ENCODE measurements at regions not wholly inside any gene's neighbourhood (a gene's known extent, or its start where the extent isn't known, plus 50 kb on each side); places are given as distances from the start of the nearest gene placed in this dataset.

GRCh38 chr7:109261781-109262180, 692.1 kb downstream of the DNAJB9 start:
- in situ Hi-C loops (cut with HindIII; ENCODE audit: low sequenced_read_pairs): no loop called here

GRCh38 chr7:109266610-109267009, 696.9 kb downstream of the DNAJB9 start:
- in situ Hi-C loops (cut with HindIII; ENCODE audit: low sequenced_read_pairs): no loop called here

DNA sequence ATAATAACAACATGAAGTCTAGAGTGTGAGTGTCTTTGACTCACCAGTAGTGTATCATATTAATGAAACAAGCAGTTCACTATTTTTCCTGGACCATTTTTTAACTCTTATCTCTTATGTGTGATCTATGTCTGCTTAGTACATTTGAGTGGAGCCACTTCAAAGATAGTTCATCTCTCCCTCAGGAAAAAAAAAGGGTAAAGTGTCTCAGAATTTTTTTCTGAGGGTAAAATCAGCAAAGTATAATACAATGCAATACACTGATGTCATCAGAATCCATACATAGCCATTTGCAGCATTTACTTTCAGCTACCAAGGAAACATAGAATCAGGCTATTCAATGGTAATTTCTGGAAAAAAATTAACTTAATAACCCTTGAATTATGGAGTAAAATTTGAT, 706.7 kb downstream of the DNAJB9 start:
- in situ Hi-C loops (cut with HindIII; ENCODE audit: low sequenced_read_pairs): no loop called here

DNA sequence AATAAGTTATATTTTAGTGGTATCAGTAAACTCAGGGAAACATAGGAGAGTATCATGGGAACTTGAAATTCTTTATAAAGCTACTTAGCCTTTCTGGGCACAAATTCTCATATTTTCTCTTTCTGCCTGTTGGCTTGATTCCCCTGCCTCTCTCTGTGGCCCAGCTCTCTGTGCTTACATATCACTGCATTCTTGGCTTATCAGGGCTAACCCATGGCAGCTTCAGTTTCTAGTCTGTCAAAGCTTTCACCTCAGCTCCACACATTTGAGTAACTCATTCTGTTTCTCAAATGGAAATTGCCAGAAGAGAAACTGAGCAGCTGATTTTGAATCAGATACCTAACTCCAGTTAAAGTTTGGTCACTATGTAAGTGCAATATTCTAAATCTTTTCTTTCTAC, 713.1 kb downstream of the DNAJB9 start:
- in situ Hi-C loops (cut with HindIII; ENCODE audit: low sequenced_read_pairs): no loop called here

DNA sequence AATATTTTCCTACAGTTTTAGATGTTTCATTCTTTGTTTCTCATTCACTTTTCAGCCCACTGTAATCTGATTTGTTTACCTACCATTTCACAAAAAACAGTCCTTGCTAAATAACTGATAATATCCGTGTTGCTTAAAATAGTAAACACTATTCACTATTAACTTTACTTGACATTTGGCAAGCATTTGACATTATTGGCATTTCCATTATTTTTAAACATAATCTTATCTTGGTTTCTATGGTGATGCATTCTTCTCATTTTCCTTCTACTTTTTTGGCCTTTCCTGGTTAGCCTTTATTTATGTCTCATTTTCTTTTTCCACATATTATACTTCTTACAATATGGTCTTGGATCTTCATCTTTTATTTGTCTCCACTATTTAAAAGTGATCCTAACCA, 715.3 kb downstream of the DNAJB9 start:
- in situ Hi-C loops (cut with HindIII; ENCODE audit: low sequenced_read_pairs): no loop called here

DNA sequence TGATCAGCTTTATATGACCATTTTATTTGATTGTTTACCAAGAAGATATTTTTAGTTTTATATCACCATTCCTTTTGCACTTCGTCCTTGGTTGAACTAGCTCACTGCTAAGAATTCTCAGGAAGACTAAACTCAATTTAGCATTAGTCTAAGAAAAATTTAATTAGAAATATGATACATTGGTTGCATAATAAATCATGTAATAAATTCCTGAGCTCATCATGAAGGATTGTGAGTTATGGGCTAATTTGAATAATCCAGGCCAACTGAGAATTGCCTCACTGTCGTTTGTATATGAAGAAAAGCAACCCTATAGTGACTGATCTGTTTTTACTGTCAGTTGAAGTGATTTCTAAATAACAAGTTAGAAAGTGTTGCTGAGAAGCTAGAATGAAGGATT, 725.5 kb downstream of the DNAJB9 start:
- in situ Hi-C loops (cut with HindIII; ENCODE audit: low sequenced_read_pairs): no loop called here

- in situ Hi-C loops (cut with HindIII; ENCODE audit: low sequenced_read_pairs): no loop called here
Measured at GRCh38 chr7:109308816-109309215, 739.1 kb downstream of the DNAJB9 start.

DNA sequence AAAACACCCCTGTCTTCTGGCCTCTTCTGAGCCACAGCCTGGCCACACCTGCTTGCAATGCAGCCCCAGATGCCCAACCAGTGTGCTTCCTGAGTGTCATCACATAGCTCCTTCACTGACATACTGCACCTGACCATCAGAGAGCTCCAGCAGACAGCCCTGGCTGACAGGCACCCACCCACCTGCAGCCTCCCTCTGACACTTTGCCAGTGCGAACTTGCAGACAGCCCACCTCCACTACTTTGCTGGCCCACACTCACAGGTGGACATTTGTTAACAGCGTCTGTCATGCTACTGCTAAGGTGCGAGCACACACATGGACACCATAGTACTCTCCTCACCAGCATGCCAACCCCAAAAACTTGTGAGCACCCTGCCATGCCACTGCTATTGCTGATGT, 740.1 kb downstream of the DNAJB9 start:
- in situ Hi-C loops (cut with HindIII; ENCODE audit: low sequenced_read_pairs): no loop called here

- in situ Hi-C loops (cut with HindIII; ENCODE audit: low sequenced_read_pairs): no loop called here
Measured at GRCh38 chr7:109318136-109318535, 748.5 kb downstream of the DNAJB9 start.

DNA sequence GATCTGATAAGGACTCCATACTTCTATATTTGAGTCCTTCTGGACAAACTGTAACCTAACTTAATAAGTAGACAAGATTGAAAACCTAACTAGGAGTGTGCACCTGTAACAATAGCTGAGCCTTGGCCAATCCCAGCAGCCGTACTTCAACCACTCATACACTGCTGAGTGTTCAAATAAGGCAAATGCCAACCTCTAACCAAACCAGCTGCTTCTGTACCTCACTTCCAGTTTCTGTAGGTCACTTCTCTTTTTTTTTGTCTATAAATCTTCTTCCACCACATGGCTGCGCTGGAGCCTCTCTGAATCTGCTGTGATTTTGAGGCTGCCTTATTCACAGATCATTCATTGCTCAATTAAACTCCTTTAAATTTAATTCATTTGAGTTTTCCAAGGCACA, 753.2 kb downstream of the DNAJB9 start:
- in situ Hi-C loops (cut with HindIII; ENCODE audit: low sequenced_read_pairs): no loop called here

GRCh38 chr7:109331423-109331822, 761.7 kb downstream of the DNAJB9 start:
- in situ Hi-C loops (cut with HindIII; ENCODE audit: low sequenced_read_pairs): no loop called here

DNA sequence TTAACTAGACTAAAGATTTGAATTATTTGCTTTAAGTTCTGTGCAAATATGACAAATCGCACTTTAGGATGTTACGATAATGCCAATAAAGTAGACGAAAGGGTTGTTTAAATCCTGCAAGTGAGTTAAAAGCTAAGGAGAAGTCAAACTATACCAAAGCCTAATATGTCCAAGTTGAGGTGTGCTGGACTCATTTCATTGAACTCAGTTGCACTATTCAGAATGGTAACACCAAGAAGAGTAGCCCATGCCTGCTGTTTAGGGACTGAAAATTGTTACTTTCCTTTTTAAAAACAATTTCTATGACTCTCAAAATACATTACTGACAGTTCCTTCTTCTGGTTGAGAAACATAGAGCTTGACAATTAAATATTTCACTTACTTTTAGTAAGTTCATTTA, 766.3 kb downstream of the DNAJB9 start:
- in situ Hi-C loops (cut with HindIII; ENCODE audit: low sequenced_read_pairs): no loop called here

- in situ Hi-C loops (cut with HindIII; ENCODE audit: low sequenced_read_pairs): no loop called here
Measured at GRCh38 chr7:109336531-109336930, 766.9 kb downstream of the DNAJB9 start.

DNA sequence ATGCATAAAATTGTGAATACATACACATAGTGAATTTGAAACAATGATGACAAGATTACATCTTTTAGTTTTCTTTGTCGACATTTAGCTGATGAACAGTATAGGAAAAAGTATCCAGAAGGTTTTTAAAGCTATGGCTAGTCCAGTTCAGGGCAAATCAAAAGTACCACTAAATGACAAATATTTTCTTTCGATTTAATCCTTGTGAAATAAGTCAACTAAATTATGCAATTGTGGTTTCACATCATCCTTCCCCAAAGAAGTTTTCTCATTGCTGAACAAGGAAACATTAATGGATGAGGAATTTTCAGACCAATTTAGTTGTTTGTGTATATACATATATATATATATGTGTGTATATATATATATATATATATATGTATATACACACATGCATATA, 774.0 kb downstream of the DNAJB9 start:
- in situ Hi-C loops (cut with HindIII; ENCODE audit: low sequenced_read_pairs): no loop called here

- in situ Hi-C loops (cut with HindIII; ENCODE audit: low sequenced_read_pairs): loop anchor here (10.0 kb wide), 1 partner anchor 237 kb away; no protein-coding TSS in a partner anchor
Measured at GRCh38 chr7:109351493-109351892, 781.8 kb downstream of the DNAJB9 start.

- in situ Hi-C loops (cut with HindIII; ENCODE audit: low sequenced_read_pairs): loop anchor here (10.0 kb wide), 1 partner anchor 239 kb away; no protein-coding TSS in a partner anchor
Measured at GRCh38 chr7:109354000-109354399, 784.3 kb downstream of the DNAJB9 start.

DNA sequence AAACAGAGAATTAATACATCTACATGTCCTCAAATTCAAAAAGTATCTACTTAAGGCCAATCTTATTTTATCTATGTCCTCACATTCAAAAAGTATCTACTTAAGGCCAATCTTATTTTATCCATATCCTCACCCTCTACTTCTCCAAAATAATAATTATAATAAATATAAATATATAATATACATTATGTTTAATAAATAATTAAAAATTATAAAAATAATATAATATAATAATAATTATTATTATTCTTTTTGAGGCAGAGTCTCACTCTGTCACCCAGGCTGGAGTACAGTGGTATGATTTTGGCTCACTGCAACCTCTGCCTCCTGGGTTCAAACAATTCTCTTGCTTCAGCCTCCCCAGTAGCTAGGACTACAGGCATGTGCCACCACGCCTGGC, 784.9 kb downstream of the DNAJB9 start:
- in situ Hi-C loops (cut with HindIII; ENCODE audit: low sequenced_read_pairs): loop anchor here (10.0 kb wide), 1 partner anchor 240 kb away; no protein-coding TSS in a partner anchor

- in situ Hi-C loops (cut with HindIII; ENCODE audit: low sequenced_read_pairs): no loop called here
Measured at GRCh38 chr7:109375823-109376222, 806.1 kb downstream of the DNAJB9 start.

DNA sequence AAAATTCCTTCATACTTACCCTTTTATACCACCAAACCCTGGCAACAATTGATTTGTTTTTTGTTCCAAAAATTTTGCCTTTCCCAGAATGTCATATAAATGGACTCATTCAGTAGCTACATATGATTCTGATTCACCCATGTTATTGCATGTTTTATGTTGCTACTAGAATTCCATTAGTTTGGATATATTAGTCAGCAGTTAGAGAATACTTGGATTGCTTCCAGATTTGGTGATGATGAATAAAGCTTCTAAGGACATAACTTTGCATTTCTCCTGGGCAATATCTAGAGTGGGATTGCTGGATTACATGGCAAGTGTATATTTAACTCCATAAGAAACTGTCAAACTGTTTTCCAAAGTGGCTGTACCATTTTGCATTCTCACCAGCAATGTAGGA, 806.9 kb downstream of the DNAJB9 start:
- in situ Hi-C loops (cut with HindIII; ENCODE audit: low sequenced_read_pairs): no loop called here

DNA sequence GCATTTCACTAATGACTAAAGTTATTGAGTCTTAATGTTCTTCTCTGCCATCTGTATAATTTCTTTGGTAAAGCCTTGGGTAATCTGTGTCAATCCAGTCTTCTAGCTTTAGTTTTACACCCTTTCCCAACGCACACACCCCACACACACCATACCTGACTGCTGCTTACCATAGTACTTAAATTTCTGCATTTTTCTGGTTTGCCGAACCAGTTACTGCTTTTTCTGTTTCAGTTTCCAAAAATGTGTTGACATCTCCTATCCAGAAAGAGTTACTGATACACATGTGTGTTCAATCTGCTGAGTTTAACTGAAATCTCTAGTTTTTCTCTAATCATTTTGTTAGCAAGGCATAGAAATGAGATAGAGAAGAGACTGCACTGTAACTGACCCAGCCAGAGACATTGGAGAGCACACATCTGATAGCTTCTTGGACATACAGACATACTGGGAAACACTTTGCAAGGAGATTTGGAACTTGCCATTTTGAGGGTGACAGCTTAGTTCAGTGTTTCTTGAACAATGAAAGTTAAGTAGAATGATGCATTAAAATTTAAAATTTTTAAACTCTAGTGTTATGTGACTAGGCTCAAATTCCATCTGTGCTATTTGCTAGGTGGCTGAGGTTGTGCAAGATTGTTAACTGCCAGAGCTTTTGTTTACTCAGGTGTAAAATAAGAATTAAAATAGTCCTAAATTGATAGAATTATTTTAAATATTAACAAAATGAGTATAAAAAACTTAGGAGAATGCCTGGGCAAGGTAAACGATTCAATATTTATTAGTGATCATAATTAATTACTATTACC, 807.6 kb downstream of the DNAJB9 start:
- in situ Hi-C loops (cut with HindIII; ENCODE audit: low sequenced_read_pairs): no loop called here

- in situ Hi-C loops (cut with HindIII; ENCODE audit: low sequenced_read_pairs): no loop called here
Measured at GRCh38 chr7:109386959-109387358, 817.3 kb downstream of the DNAJB9 start.

- in situ Hi-C loops (cut with HindIII; ENCODE audit: low sequenced_read_pairs): no loop called here
Measured at GRCh38 chr7:109387530-109387929, 817.9 kb downstream of the DNAJB9 start.

- in situ Hi-C loops (cut with HindIII; ENCODE audit: low sequenced_read_pairs): no loop called here
Measured at GRCh38 chr7:109391240-109391639, 821.6 kb downstream of the DNAJB9 start.
